ACC112 (cell line): ENCODE measurements at regions not wholly inside any gene's neighbourhood (a gene's known extent, or its start where the extent isn't known, plus 50 kb on each side); places are given as distances from the start of the nearest gene placed in this dataset.
"Not testable (repeated sequence)": the region's sequence is repeated elsewhere in the genome, so short reads cannot be mapped to it uniquely, and the experiment has no call there.

ENCODE experiments used
- H2AFZ ChIP-seq: fragments of 200-600 bp; sonication (generic); one replicate; pipeline ENCODE4 v1.6.0; 2017; ENCODE audit warnings: antibody characterized with exemption, low read length; ENCODE audit not compliant: unreplicated experiment
- H3K27ac ChIP-seq: fragments of 200-600 bp; sonication (generic); 2 replicates; pipeline ENCODE4 v1.5.1; 2014; ENCODE audit warnings: low read depth, mild to moderate bottlenecking, antibody characterized with exemption, low read length, moderate library complexity
- H3K27me3 ChIP-seq: fragments of 200-600 bp; sonication (generic); 2 replicates; pipeline ENCODE4 v1.6.1; 2014; ENCODE audit warnings: mild to moderate bottlenecking, antibody characterized with exemption, low read length, moderate library complexity, mixed read lengths; ENCODE audit not compliant: insufficient read depth
- H3K36me3 ChIP-seq: fragments of 200-600 bp; sonication (generic); 2 replicates; pipeline ENCODE4 v1.6.1; 2016; ENCODE audit warnings: mild to moderate bottlenecking, antibody characterized with exemption, low read length, moderate library complexity, mixed read lengths; ENCODE audit not compliant: insufficient read depth
- H3K4me1 ChIP-seq: fragments of 200-600 bp; sonication (generic); one replicate; pipeline ENCODE4 v1.6.1; 2016; ENCODE audit warnings: low read length, mixed read lengths; ENCODE audit not compliant: insufficient read depth, unreplicated experiment, control insufficient read depth
- H3K4me3 ChIP-seq: fragments of 200-600 bp; sonication (generic); 2 replicates; pipeline ENCODE4 v1.5.1; 2014; ENCODE audit warnings: mild to moderate bottlenecking, low read depth, low read length
- H3K79me2 ChIP-seq: fragments of 200-600 bp; sonication (generic); one replicate; pipeline ENCODE4 v1.6.0; 2016; ENCODE audit warnings: low read length; ENCODE audit not compliant: control insufficient read depth, unreplicated experiment, insufficient read depth

DNA sequence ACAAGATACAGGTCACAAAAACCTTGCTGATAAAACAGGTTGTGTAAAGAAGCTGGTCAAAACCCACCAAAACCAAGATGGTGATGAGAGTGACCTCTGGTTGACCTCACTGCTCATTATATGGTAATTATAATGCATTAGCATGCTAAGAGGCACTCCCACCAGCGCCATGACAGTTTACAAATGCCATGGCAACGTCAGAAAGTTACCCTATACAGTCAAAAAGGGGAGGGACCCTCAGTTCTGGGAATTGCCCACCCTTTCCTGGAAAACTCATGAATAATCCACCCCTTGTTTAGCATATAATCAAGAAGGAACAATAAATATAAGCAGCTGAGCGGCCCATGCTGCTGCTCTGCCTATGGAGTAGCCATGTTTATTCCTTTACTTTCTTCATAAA, 434.1 kb downstream of the ZNF536 start:
- H3K27me3 ChIP-seq: no peaks in the 10 kb centered on the region
- no peaks in the 10 kb centered on the region for H3K79me2 ChIP-seq
- H3K4me1 ChIP-seq: no peaks in the 10 kb centered on the region
- H3K27ac ChIP-seq: no peak overlapping the region
- no peak overlapping the region for H2AFZ ChIP-seq
- H3K36me3 ChIP-seq: no peaks in the 10 kb centered on the region
- H3K4me3 ChIP-seq: no peak overlapping the region

DNA sequence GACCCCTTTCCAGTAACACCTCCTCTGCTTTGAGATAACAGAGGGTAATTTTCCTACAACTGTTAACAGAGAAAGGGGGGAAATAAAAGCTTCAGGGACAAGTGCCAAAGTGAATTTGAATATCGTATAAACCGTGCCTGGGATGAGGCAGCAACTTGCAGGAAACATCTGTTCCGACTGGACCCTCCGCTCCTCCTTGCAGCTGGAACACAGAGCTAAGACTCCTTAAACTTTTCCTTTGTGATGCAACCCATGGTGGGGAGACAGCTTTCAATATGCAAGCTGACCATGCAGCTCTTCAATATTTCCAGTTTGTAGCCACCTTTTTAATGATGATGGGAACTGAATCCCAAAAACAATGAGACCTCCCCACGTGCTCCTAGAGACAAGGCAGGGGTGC, 432.6 kb downstream of the ZNF536 start:
- no peaks in the 10 kb centered on the region for H3K36me3 ChIP-seq
- no peaks in the 10 kb centered on the region for H3K79me2 ChIP-seq
- no peaks in the 10 kb centered on the region for H3K27me3 ChIP-seq
- H3K4me3 ChIP-seq: no peak overlapping the region
- no peak overlapping the region for H2AFZ ChIP-seq
- H3K4me1 ChIP-seq: no peaks in the 10 kb centered on the region
- no peak overlapping the region for H3K27ac ChIP-seq

DNA sequence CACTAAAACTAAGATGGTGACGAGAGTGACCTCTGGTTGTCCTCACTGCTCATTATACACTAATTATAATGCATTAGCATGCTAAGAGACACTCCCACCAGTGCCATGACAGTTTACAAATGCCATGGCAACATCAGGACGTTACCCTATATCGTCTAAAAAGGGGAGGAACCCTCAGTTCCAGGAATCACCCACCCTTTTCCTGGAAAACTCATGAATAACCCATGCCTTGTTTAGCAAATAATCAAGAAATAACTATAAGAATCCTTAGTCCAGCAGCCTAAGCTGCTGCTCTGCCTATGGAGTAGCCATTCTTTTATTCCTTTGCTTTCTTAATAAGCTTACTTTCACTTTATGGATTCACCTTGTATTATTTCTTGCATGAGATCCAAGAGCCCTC, 432.1 kb downstream of the ZNF536 start:
- H3K79me2 ChIP-seq, H3K27ac ChIP-seq, H3K4me3 ChIP-seq, H3K27me3 ChIP-seq, H3K36me3 ChIP-seq, H2AFZ ChIP-seq, H3K4me1 ChIP-seq: not testable (repeated sequence)

DNA sequence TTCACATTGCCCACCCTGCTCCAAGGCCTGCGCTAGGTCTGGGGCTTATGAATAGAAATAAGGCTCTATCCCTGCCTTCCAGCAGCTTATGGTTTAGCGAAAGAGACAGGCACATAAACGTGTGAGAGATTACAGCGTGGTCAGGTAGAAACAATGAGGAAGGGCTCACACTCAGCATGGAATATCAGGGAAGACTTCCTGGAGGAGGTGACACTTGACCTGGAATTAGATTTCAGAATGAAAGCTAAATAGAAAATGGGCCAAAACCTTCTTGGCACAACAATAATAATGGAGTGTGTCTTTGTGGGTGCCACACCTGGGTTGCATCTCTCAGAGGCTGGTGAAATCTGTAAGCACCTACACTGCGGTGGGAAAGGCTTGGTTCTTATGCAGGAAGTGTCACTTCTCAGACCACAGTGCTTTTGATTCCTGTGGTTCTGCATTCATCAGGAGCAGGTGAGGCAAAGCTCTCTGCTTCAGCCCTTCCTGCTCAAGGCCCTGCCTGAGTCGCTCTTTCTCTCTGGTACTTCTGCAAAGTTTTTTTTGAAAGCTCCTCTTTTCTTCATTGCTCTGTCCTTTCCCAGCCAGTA, 430.3 kb downstream of the ZNF536 start:
- H3K36me3 ChIP-seq: no peaks in the 10 kb centered on the region
- H3K79me2 ChIP-seq: no peaks in the 10 kb centered on the region
- H2AFZ ChIP-seq: no peak overlapping the region
- no peaks in the 10 kb centered on the region for H3K4me1 ChIP-seq
- H3K4me3 ChIP-seq: no peak overlapping the region
- no peaks in the 10 kb centered on the region for H3K27me3 ChIP-seq
- H3K27ac ChIP-seq: no peak overlapping the region

DNA sequence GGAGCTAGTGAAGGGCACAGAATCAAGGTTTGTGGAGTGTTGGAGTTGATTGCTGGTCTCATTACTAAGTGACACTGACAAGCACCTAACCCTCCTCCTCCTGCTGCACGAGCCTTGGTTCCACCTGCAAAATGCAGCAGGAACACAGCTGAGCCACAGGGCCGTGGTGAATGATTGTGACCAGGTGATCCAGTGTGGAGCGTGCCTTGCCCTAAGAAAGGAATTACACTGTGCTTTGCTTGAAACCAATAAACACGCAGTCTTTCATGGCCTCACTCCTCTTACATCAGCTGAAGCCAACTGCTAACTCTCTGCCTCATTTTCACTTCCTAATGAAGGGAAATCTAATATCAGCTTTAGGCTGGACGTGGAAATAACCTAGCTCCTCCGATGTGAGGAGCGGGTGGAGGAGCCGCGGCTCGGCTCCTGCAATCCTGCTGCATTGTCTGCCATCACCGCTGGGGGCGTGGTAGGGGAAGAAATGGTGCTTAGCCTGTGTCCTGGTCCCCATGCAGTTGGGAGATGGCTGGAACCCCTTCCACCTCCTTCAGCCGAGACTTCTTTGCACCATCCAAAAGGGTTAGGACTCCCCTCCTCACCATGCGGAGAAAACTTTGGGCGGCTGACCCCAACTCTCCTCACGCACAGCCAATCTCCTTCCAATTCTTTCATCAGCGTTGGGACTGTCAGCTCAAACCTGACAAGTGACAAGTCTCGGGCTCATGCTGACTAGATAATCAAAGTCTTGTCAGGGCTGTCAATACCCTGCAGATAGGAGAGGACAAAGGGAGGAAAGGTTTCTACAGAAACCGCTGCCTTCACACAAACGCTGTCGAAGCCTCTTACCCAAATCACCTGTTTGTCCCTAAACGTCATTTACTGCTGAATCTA, 427.9 kb downstream of the ZNF536 start:
- Histone ChIP-seq H3K27ac (no peak overlapping the region), H3K4me1 (no peaks in the 10 kb centered on the region), H3K36me3 (no peaks in the 10 kb centered on the region), H3K27me3 (no peaks in the 10 kb centered on the region), H3K4me3 (no peak overlapping the region), H2AFZ (no peak overlapping the region), H3K79me2 (no peaks in the 10 kb centered on the region)

DNA sequence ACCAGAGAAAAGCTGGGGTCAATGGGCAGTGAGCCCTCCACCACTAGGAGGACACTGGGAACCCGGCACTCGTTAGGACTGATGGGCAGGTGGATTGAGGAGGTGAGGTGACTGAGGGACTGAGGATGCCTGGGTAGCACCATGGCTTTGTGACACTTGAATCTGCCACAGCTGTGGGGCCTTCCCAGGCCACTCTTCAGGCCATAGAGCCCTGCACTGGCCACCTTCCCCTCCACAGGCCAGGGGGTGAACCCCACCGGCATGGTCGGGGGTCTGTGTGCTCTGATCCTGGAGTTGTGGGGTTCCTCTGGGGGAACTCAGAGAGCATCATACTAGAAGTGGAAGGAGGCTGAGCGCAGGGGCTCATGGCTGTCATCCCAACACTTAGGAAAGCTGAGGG, 423.5 kb downstream of the ZNF536 start:
- H2AFZ ChIP-seq: no peak overlapping the region
- no peaks in the 10 kb centered on the region for H3K36me3 ChIP-seq
- H3K27ac ChIP-seq: no peak overlapping the region
- H3K27me3 ChIP-seq: no peaks in the 10 kb centered on the region
- H3K79me2 ChIP-seq: no peaks in the 10 kb centered on the region
- H3K4me1 ChIP-seq: no peaks in the 10 kb centered on the region
- H3K4me3 ChIP-seq: no peak overlapping the region

DNA sequence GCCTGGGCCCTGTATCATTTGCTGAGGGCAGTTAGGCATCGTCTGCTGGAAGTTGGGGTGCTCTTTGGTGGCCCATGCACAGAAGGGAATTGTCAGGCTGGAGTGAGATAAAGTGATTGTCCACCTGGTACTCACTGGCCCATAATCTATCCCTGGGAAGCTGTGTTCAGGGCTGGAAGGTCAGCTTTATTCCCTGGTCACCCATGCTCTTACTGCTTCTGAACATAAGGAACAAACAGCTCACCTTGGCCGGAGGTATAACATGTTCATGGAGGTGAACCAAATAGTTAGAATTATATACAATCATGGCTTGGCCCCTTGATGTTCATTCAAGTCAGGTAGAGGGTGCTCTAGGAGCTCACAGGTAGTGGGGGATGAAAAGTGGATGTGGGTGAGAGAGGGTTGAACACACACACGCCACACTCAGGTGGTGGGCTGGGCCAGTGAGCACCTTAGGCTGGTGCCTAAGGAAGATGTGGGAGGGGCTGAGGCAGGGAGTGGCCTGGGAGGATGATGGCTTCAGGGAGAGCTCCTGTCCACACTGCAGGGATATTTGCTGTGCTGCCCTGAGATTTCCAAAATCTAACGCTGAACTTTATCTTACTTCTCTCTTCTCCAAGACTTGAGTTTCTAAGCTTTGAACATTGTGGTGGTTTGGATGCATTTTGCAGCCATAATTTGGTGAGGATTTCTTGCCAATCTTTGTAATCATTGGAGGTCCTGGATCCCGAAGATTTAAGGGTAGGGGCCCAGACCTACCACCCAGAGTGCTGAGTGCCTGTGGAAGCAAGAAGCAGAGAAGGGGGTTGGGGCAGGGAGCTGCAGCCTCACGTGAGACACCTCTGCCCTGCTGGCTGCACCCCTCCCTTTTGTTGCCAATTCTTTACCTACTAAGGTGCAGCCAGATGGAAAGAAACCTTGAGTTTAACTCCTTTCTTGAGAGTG, 420.6 kb downstream of the ZNF536 start:
- H3K36me3 ChIP-seq: no peaks in the 10 kb centered on the region

DNA sequence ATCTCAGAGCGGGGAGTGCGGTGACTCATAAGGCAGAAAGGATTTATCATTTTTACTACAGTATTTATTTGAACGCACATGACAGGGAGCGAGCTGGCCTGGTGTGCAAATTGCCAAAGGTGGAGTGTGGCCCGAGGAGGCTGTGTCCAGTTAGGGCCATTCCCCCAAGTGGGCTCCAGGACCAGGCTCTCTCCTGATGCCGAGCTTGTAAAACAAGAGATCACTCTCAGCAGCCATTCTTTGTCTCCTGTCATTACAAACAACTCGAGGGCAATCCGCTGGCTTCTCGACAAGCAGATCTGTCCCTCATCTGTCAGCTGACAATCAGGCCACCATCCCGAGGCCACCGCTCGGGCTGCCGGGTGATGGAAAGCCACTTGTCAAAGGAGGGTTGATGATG, 418.9 kb downstream of the ZNF536 start:
- Histone ChIP-seq H3K4me1 (no peaks in the 10 kb centered on the region), H3K79me2 (no peaks in the 10 kb centered on the region), H3K27ac (no peak overlapping the region), H2AFZ (no peak overlapping the region), H3K27me3 (no peaks in the 10 kb centered on the region), H3K4me3 (no peak overlapping the region), H3K36me3 (no peaks in the 10 kb centered on the region)

More for the DNA sequence above, 420.6 kb downstream of the ZNF536 start:
- Histone ChIP-seq H3K79me2 (no peaks in the 10 kb centered on the region), H3K4me1 (no peaks in the 10 kb centered on the region), H2AFZ (no peak overlapping the region), H3K27me3 (no peaks in the 10 kb centered on the region), H3K27ac (no peak overlapping the region), H3K4me3 (no peak overlapping the region)

DNA sequence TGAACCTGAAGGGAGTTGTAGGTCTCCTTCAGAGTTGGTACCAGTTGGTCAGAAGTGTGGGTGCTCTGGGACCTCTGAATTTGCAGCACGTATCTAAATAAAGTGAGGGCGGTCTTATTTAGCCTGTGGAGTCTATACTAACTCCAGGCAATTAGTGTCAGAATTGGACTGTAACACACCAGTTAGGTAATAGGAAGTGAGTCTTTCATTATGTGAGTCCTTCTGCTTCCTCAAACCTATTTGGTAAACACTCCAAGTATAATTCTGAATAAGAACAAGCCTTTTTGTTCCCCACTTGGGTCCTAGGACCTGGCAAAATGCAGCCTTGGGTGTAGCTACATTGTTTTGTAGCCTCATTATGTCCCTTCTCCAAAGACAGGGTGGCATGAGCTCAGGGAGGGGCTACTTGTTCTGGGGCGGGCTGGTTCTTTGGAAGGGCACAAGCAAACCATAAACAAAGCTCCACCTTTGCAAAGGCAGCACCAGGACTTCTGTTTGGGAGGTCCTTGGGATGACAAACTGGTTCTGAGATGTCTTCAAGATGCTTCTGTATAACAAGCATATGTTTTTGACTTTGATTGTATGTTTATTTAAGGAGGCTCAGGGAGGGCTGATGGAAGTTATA, 418.0 kb downstream of the ZNF536 start:
- Histone ChIP-seq H3K36me3 (no peaks in the 10 kb centered on the region), H2AFZ (no peak overlapping the region), H3K4me1 (no peaks in the 10 kb centered on the region), H3K4me3 (no peak overlapping the region), H3K27me3 (no peaks in the 10 kb centered on the region), H3K79me2 (no peaks in the 10 kb centered on the region), H3K27ac (no peak overlapping the region)

DNA sequence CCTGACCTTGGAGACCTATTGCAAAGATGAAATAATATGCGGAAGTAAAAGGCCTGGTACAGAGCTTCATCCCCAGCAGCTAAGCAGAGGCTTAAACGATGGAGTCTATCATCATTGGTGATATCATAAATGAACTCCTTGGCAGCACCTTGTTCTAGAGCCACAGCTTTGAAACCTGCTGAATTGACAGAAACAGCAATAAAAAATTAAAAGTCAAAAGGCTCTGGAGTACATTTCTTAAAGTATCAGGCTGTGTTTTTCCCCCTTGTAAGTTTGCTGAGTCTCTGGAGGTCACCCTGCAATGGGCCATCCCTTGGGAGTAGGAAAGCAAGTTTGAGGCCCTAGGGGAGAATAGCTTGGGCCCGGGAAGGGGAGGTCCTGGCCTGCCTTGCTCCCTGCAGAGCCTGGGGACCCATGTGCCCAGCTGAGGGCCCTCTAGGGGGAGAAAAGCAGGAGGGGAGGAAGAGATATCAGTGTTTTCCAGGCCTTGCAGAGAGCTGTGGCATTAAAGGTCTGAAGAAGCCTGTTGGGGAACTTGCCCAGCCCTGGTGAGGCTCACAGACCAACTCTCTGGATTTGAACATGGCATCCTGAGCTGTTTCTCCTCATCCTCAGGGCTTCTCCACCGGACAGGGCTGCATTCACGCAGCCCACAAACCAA, 416.1 kb downstream of the ZNF536 start:
- Histone ChIP-seq H3K27me3 (no peaks in the 10 kb centered on the region), H3K27ac (no peak overlapping the region)

More for the DNA sequence above, 416.1 kb downstream of the ZNF536 start:
- Histone ChIP-seq H3K79me2 (no peaks in the 10 kb centered on the region), H3K4me1 (no peaks in the 10 kb centered on the region), H2AFZ (no peak overlapping the region), H3K4me3 (no peak overlapping the region), H3K36me3 (no peaks in the 10 kb centered on the region)
